HT1080 (cell line): ENCODE measurements at regions not wholly inside any gene's neighbourhood (a gene's known extent, or its start where the extent isn't known, plus 50 kb on each side); places are given as distances from the start of the nearest gene placed in this dataset.
"Not testable (repeated sequence)": the region's sequence is repeated elsewhere in the genome, so short reads cannot be mapped to it uniquely, and the experiment has no call there.

ENCODE experiments used
- DNase-seq: peaks from one replicate; pipeline ENCODE4 v3.0.0-alpha.2; 2015; ENCODE audit warnings: low read depth

GRCh38 chr9:85487872-85488271 lies 253.9 kb downstream of the AGTPBP1 start:
- DNase-seq, result no peak

GRCh38 chr9:85484235-85484634 lies 257.5 kb downstream of the AGTPBP1 start:
- DNase-seq, result no peak

GRCh38 chr9:85483208-85483607 lies 258.5 kb downstream of the AGTPBP1 start:
- DNase-seq, result no peak

GRCh38 chr9:85479305-85479704 lies 262.4 kb downstream of the AGTPBP1 start:
- no peak for DNase-seq

GRCh38 chr9:85478847-85479246 lies 262.9 kb downstream of the AGTPBP1 start:
- DNase-seq, result no peak

GRCh38 chr9:85474896-85475295 lies 266.9 kb downstream of the AGTPBP1 start:
- not testable (repeated sequence) for DNase-seq

GRCh38 chr9:85471791-85472190 lies 270.0 kb downstream of the AGTPBP1 start:
- DNase-seq, result no peak

GRCh38 chr9:85469041-85469440 lies 272.7 kb downstream of the AGTPBP1 start:
- no peak for DNase-seq

- DNase-seq, result no peak
Measured at GRCh38 chr9:85466834-85467233, 274.9 kb downstream of the AGTPBP1 start.

GRCh38 chr9:85458114-85458864 lies 283.5 kb downstream of the AGTPBP1 start:
- DNase-seq, result not testable (repeated sequence)

GRCh38 chr9:85453850-85454249 lies 287.9 kb downstream of the AGTPBP1 start:
- no peak for DNase-seq

- no peak for DNase-seq
Measured at GRCh38 chr9:85452841-85453240, 288.9 kb downstream of the AGTPBP1 start.

GRCh38 chr9:85451680-85452079 lies 290.1 kb downstream of the AGTPBP1 start:
- no peak for DNase-seq

GRCh38 chr9:85445887-85446286 lies 295.9 kb downstream of the AGTPBP1 start:
- no peak for DNase-seq

GRCh38 chr9:85444243-85444642 lies 297.5 kb downstream of the AGTPBP1 start:
- DNase-seq, result no peak

- DNase-seq, result no peak
Measured at GRCh38 chr9:85443190-85443598, 298.6 kb downstream of the AGTPBP1 start.

- no peak for DNase-seq
Measured at GRCh38 chr9:85439791-85440190, 302.0 kb downstream of the AGTPBP1 start.

GRCh38 chr9:85433956-85434355 lies 307.8 kb downstream of the AGTPBP1 start:
- not testable (repeated sequence) for DNase-seq

GRCh38 chr9:85433551-85433950 lies 308.2 kb downstream of the AGTPBP1 start:
- not testable (repeated sequence) for DNase-seq

GRCh38 chr9:85433046-85433445 lies 308.7 kb downstream of the AGTPBP1 start:
- DNase-seq, result no peak

GRCh38 chr9:85432599-85432998 lies 309.2 kb downstream of the AGTPBP1 start:
- no peak for DNase-seq

- peak; percentile 45 for DNase-seq
Measured at GRCh38 chr9:85431339-85432102, 310.2 kb downstream of the AGTPBP1 start.
